Thoracic aorta (tissue), 2 donors: ENCODE measurements at regions not wholly inside any gene's neighbourhood (a gene's known extent, or its start where the extent isn't known, plus 50 kb on each side); places are given as distances from the start of the nearest gene placed in this dataset.

Source experiments
- ATAC-seq: fragments of 150-250 bp; one replicate; pipeline ENCODE4 v1.8.0; 2017; ENCODE audit warnings: low read depth; ENCODE audit not compliant: insufficient number of reproducible peaks, low FRiP score
- DNase-seq: peaks from one replicate; pipeline ENCODE4 v3.0.0-alpha.2; 2020; ENCODE audit warnings: low spot score
- H3K27ac ChIP-seq, 2 donors: fragments of 200-600 bp; sonication (generic); 1 replicate in 1 of 2; 2 replicates in 1 of 2; pipeline ENCODE4 v1.5.1; 2016; ENCODE audit warnings: mild to moderate bottlenecking in 2 of 2, moderate library complexity in 2 of 2
- H3K27me3 ChIP-seq: fragments of 200-600 bp; sonication (generic); replicated peaks from 2 replicates; pipeline ENCODE4 v1.6.0; 2016; ENCODE audit warnings: mild to moderate bottlenecking; ENCODE audit not compliant: insufficient read depth
- H3K36me3 ChIP-seq: fragments of 200-600 bp; sonication (generic); one replicate; pipeline ENCODE4 v1.5.1; 2016
- H3K4me1 ChIP-seq, 2 donors: fragments of 200-600 bp; sonication (generic); 1 replicate in 1 of 2; 2 replicates in 1 of 2; pipeline versions ENCODE4 v1.5.1 to v1.6.0; 2016; ENCODE audit warnings: low read depth in 2 of 2, mild to moderate bottlenecking in 1 of 2; ENCODE audit not compliant: control insufficient read depth in 1 of 2
- H3K4me3 ChIP-seq: fragments of 200-600 bp; sonication (generic); 2 replicates; pipeline ENCODE4 v1.5.1; 2016; ENCODE audit warnings: mild to moderate bottlenecking
- H3K9me3 ChIP-seq: fragments of 200-600 bp; sonication (generic); 2 replicates; pipeline ENCODE4 v1.5.1; 2016
- TF ChIP-seq, protein P1 (sequence below): fragments of 200-600 bp; sonication (generic); IDR thresholded peaks from one replicate; pipeline ENCODE4 v1.5.1; 2019; ENCODE audit warnings: antibody characterized with exemption

DNA sequence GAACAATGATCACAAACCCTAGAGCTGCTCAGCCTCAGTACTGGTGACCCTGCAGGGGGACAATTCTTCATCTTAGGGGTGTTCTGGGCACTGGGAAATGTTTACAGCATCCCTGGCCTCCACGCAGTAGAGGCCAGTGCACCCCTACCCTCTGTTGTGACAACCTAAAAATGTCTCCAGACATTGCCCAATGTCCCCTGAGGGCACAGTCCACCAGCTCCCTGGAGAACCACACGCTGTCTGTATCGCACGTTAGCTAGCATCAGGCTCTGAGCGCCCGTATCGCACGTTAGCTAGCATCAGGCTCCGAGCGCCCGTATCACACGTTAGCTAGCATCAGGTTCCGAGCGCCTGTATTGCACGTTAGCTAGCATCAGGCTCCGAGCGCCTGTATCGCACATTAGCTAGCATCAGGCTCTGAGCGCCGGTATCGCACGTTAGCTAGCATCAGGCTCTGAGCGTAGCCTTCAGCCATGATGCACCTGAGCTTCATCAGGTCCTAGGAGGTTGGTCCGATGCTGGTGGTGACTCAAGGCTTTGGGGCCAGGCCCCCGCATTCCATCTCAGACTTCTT is 111.1 kb upstream of the ANO1 start:
- H3K36me3 ChIP-seq: no peaks in the 10 kb centered on the region
- H3K4me3 ChIP-seq: no peak overlapping the region
- TF ChIP-seq, protein P1, sequence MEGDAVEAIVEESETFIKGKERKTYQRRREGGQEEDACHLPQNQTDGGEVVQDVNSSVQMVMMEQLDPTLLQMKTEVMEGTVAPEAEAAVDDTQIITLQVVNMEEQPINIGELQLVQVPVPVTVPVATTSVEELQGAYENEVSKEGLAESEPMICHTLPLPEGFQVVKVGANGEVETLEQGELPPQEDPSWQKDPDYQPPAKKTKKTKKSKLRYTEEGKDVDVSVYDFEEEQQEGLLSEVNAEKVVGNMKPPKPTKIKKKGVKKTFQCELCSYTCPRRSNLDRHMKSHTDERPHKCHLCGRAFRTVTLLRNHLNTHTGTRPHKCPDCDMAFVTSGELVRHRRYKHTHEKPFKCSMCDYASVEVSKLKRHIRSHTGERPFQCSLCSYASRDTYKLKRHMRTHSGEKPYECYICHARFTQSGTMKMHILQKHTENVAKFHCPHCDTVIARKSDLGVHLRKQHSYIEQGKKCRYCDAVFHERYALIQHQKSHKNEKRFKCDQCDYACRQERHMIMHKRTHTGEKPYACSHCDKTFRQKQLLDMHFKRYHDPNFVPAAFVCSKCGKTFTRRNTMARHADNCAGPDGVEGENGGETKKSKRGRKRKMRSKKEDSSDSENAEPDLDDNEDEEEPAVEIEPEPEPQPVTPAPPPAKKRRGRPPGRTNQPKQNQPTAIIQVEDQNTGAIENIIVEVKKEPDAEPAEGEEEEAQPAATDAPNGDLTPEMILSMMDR: no peak
- ATAC-seq: no peak
- peak overlapping the region; percentile 77 to 81 for H3K27ac ChIP-seq
- DNase-seq: no peak
- H3K27me3 ChIP-seq: no peaks in the 10 kb centered on the region
- peaks cover 7 to 34% of the 10 kb centered on the region in 2 donors for H3K4me1 ChIP-seq
- no peaks in the 10 kb centered on the region for H3K9me3 ChIP-seq

DNA sequence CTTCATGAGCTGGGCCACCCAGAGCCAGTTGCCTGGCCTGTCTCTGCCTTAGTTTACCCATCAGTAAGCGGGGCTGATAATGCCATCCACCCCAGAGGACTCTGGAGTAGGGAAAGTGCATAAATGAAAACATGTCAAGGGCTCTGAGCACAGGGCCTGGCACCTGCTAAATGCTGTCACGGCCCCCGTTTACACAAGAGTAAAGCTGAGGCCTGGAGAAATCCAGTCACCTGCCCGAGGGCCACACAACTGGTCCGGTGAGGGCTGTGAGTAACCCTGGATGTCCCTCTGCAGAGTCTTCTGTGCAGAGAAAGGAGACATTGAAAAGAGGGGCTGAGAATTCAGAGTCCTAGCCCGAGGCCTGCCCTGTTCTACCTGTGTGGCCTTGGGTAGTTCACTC is 110.6 kb upstream of the ANO1 start:
- Histone ChIP-seq H3K9me3 (no peaks in the 10 kb centered on the region), H3K4me1 (peaks cover 7 to 34% of the 10 kb centered on the region in 2 donors), H3K36me3 (no peaks in the 10 kb centered on the region), H3K4me3 (no peak overlapping the region), H3K27me3 (no peaks in the 10 kb centered on the region), H3K27ac (peak overlapping the region; percentile 77 to 81)
- no peak for DNase-seq
- no peak for ATAC-seq
- TF ChIP-seq, protein P1: no peak

DNA sequence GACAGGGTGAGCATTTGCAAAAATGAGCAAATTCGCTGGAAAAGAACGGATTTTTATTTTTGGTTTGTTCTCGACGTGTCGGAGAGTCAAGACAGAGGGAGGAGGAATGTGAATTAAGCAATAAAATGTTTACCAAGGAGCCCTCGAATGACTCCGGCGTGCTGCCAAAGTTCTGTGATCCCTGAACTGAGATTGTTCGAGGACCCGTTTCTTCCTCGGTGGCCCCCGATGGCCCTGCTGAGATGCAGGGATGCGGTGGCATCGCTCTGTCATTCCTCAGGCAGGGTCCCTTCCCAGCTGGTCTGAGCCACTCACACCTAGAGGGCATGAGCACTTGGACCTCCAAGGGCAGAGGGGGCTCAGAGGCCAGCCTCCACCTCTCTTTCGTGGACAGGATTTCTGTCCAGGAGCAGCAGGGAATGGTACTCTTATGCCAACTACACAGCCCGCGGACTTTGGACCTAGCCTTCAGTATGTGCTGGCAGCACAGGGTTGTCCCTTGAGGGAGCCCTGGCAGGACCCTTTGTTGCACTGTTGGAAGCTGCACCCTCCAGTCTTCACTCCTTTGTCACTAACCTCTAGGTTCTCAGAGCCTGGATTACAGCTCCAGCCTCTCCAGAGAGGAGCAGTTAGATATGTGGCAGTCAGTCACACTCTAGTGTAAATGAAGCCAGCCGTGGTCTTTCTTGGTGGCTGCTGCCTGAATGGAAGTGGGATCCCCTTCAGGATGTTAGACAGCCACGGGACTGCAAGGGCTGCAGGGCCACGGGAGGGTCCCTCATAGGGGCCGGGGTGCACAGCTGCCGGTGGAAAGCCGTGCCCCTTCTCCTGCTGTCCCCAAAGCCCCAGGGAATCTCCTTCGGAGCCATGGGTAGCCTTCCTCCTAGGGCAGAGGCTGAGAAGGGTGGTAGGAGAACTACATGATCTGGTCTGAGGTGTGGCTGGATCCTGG is 109.4 kb upstream of the ANO1 start:
- TF ChIP-seq, protein P1: no peak
- H3K27ac ChIP-seq: peak overlapping the region; percentile 77 to 81

DNA sequence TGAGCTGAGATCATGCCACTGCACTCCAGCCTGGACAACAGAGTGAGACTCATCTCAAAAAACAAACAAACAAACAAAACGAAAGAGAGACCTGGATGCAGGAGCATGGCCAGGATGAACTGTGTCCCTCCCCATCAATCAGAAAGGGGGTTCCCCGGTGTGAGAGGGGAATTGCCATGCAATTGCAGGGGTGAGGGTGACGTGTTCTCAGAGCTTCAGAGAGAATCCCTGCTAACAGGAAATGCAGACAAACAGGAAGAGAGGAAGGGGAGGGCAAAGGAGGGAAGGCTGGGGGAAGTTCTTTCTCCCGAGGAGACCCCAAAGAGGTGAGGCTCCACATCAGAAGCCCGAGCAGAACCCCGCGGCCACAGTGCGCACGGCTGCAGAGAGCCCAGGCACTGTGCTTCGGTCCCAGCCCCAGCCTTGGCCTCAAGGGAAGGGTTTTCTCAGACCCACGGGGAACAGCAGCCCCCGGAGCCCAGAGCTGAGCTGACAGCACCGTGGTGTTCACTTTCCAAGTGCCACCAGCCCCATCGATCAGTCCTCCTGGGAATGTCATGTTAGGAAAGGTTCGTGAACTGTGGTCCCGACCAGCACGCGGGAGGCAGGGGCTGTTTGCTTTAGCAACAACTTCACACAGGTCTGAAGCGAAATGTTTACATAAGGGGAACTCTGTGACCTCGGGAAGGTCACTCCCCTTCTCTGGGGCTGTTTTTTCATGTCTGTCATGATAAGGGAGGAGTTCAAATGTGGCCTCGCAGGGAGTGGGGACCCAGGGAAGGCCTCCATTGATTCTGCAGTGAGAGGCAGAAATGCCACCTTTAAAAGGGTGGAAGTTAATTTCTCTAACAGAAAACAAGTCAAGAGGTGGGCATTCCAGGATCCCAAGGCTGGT is 108.0 kb upstream of the ANO1 start:
- Histone ChIP-seq H3K4me3 (no peak overlapping the region), H3K27ac (peak overlapping the region in 1 of 2 donors; percentile 9), H3K9me3 (no peaks in the 10 kb centered on the region), H3K36me3 (no peaks in the 10 kb centered on the region), H3K27me3 (no peaks in the 10 kb centered on the region), H3K4me1 (peaks cover 7 to 27% of the 10 kb centered on the region in 2 donors)
- TF ChIP-seq, protein P1: no peak
- DNase-seq (no peak), ATAC-seq (no peak)

More for the DNA sequence above, 109.4 kb upstream of the ANO1 start:
- Histone ChIP-seq H3K9me3 (no peaks in the 10 kb centered on the region), H3K36me3 (no peaks in the 10 kb centered on the region), H3K4me3 (no peak overlapping the region), H3K27me3 (no peaks in the 10 kb centered on the region), H3K4me1 (peaks cover 7 to 31% of the 10 kb centered on the region in 2 donors)
- no peak for ATAC-seq
- DNase-seq: no peak
